Activated CD4-positive, alpha-beta T cell treated with anti-CD3 and anti-CD28 coated beads, Interleukin-2, amount 10 ng/mL, durations not matched to agents 24 days and 14 days (primary cell): ENCODE measurements at regions not wholly inside any gene's neighbourhood (a gene's known extent, or its start where the extent isn't known, plus 50 kb on each side); places are given as distances from the start of the nearest gene placed in this dataset.

ENCODE experiments used
- DNase-seq: peaks from one replicate; pipeline ENCODE4 v3.0.0; 2022
- H3K27ac Mint-ChIP-seq: one replicate; pipeline ENCODE4 v1.8.0; 2022; ENCODE audit warnings: mild to moderate bottlenecking, mixed read lengths
- H3K27me3 Mint-ChIP-seq: one replicate; pipeline ENCODE4 v1.8.0; 2022; ENCODE audit warnings: mixed read lengths
- H3K36me3 Mint-ChIP-seq: one replicate; pipeline ENCODE4 v1.8.0; 2022; ENCODE audit warnings: low read depth, mild to moderate bottlenecking, mixed read lengths
- H3K4me1 Mint-ChIP-seq: one replicate; pipeline ENCODE4 v1.8.0; 2021; ENCODE audit warnings: mixed read lengths
- H3K4me3 Mint-ChIP-seq: one replicate; pipeline ENCODE4 v1.8.0; 2022; ENCODE audit warnings: mild to moderate bottlenecking, moderate library complexity, mixed read lengths
- H3K9me3 Mint-ChIP-seq: one replicate; pipeline ENCODE4 v1.8.0; 2021; ENCODE audit warnings: mixed read lengths
- intact Hi-C: fragments of 100-400 bp; cut with micrococcal nuclease; formaldehyde crosslinking; loops from one replicate; pipeline ENCODE4 v1.15.1; 2023

DNA sequence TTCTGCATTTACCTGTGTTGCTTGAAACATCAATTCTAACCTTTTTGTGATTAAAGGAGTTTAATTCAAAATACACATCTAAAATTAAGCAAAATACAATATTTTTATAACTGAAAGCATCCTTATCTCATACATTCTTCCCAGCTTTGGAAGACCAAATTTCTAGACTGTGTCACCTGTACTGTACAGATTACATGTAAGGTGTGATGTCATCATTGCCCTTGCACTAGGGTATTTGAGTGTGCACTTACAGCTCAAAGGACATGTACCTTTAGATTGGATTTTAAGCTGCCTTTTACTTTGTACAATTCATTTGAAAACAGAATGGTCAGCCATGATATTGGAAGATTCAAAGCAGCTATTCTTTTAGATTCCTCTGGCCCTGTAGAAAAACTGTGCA is 932.8 kb upstream of the POU3F3 start:
- Mint-ChIP-seq H3K4me3 (no peak overlapping the region), H3K27me3 (no peaks in the 10 kb centered on the region), H3K4me1 (no peaks in the 10 kb centered on the region), H3K36me3 (no peaks in the 10 kb centered on the region), H3K9me3 (no peaks in the 10 kb centered on the region), H3K27ac (no peak overlapping the region)
- intact Hi-C loops: no loop called here
- DNase-seq: no peak

DNA sequence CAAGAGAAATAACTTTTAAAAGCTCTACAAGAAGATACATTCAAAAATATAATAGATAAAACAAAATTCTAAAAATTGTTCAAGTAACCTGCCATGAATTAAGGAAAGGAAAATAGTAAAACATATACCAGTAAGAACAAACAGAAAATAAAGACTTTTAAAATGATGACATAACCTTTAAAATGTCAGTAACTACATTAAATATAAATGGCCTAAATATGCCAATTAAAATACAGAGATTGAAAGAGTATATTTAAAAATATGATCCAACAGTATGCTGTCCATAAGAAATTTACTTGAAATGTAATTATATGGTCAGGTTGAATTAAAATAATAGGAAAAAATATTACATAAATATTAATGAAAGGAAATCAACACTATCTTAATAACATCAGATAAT is 911.7 kb upstream of the POU3F3 start:
- H3K4me1 Mint-ChIP-seq: no peaks in the 10 kb centered on the region
- no peaks in the 10 kb centered on the region for H3K9me3 Mint-ChIP-seq
- no peak overlapping the region for H3K27ac Mint-ChIP-seq
- no peak overlapping the region for H3K4me3 Mint-ChIP-seq
- H3K36me3 Mint-ChIP-seq: no peaks in the 10 kb centered on the region
- intact Hi-C loops: no loop called here
- no peaks in the 10 kb centered on the region for H3K27me3 Mint-ChIP-seq
- DNase-seq: no peak

DNA sequence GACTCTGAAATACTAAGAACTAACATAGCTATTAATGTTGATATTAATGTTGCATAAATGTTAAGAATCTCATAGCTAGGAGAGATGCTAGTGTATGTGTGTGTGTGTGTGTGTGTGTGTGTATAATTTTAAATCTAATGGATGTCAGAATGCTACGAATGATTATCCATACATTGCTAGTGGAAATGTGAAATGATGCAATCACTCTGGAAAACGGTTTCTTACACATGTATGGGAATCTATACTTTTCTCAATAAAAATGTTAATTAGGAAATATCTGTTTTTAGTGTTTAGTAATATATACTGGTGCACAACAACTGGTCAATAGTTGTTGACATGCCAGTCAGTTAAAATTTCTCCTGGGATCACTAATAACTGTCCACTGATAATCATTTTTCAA is 908.8 kb upstream of the POU3F3 start:
- Mint-ChIP-seq H3K36me3 (no peaks in the 10 kb centered on the region), H3K4me3 (no peak overlapping the region), H3K27me3 (no peaks in the 10 kb centered on the region), H3K27ac (no peak overlapping the region), H3K4me1 (no peaks in the 10 kb centered on the region), H3K9me3 (no peaks in the 10 kb centered on the region)
- intact Hi-C loops: no loop called here
- no peak for DNase-seq

DNA sequence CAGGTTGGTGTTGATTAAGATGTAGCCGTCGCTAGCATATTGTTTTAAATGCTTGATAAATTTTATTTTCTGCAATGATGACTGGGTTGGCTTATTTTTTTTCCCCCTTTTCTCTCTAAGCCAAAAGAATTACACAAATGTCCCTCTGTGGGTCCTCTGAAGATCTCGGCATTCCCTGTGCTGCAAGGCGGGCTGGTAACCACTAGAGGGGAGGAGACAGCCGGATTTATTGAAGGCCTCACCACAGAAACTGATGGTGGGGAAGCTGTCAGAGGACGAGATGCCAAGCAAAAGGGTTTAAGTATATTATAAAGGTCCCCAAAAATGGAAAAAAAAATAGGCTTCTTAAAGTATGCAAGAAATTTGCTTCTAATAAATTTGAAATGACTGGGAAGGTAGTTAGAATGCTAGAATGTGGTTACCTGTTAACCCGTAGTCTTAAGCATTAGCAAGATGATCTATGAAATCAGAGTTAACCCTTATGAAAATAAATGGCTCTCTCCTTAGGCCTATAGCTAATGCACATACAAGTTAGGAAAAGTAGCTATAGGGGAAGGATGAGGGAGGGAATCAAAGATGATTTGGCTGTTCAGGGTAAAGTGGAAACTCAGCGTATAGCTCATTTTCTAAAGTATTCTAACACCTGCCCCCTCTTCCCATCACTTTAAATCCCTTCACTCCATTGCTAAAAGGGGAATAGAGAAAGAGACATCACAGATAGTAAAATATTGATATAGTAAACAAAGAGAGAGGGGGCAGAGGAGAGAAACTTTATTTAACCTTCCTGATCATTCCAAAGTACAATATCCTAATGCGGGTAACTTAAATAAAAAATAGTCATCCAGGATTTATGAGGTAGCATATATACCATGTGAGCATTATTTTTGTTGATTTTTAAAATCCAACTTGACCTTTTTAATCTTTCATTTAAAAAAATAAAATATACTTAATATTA is 894.5 kb upstream of the POU3F3 start:
- Mint-ChIP-seq H3K9me3 (peaks cover 6% of the 10 kb centered on the region), H3K27ac (no peak overlapping the region), H3K27me3 (no peaks in the 10 kb centered on the region), H3K36me3 (no peaks in the 10 kb centered on the region), H3K4me3 (no peak overlapping the region), H3K4me1 (no peaks in the 10 kb centered on the region)
- DNase-seq: no peak
- intact Hi-C loops: no loop called here

DNA sequence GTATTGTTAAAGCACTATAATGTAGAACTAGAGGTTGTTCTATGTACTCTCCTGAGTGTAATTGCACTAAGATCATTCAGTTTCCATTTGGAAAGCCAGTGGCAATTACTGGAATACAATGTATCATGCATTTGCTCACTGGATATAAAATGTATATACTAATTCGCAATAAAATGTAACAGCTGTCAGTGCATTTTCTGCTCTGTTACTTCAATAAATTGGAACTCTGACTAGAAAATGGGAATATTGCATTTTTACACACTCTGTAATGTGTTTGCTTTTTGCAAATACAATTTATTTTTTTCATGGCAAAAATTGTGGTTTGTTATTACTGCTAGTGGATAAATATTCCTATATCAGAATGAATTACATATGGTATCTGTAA is 893.8 kb upstream of the POU3F3 start:
- no peaks in the 10 kb centered on the region for H3K4me1 Mint-ChIP-seq
- H3K9me3 Mint-ChIP-seq: peaks cover 6% of the 10 kb centered on the region
- H3K27me3 Mint-ChIP-seq: no peaks in the 10 kb centered on the region
- no peak overlapping the region for H3K4me3 Mint-ChIP-seq
- DNase-seq: no peak
- intact Hi-C loops: no loop called here
- H3K36me3 Mint-ChIP-seq: no peaks in the 10 kb centered on the region
- no peak overlapping the region for H3K27ac Mint-ChIP-seq

DNA sequence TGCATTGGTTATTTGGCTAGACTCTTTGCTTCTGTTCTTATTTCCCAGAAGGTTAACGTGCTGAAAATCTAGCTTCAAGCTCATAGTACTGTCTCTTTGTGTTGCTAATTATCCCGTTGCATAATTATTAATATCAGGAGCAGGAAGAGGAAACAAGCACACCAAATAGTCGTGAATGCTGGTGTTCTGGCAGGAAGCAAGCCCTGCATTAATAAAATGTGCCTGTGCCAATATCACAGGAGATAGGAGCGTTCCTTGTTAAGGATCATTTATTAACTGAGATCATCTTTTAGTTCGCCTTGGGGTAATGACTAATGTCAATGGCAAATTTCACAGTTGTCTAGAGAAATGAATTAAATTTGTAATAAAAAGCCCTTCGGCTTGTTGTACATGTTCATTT is 893.0 kb upstream of the POU3F3 start:
- H3K4me1 Mint-ChIP-seq: no peaks in the 10 kb centered on the region
- no peak for DNase-seq
- no peaks in the 10 kb centered on the region for H3K36me3 Mint-ChIP-seq

DNA sequence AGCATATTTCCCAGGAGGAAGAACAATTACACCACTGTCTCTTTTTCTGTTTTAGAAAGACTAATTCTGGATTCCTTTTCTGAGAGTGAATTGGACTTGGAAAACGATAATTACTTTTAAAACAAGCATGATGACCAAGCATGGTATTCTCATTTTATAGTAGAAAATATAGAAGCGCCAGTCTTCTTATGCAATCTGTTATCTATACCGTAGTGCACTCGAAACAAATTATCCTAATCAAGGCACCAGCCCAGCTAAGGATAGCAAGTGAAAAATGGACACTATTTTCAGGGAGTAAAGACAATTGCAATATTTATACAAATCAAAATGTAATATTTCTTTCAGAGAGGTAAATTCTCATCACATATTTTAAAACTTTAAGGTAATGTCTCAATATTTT is 892.1 kb upstream of the POU3F3 start:
- intact Hi-C loops: no loop called here
- no peaks in the 10 kb centered on the region for H3K27me3 Mint-ChIP-seq
- DNase-seq: no peak
- no peak overlapping the region for H3K4me3 Mint-ChIP-seq
- H3K27ac Mint-ChIP-seq: no peak overlapping the region
- H3K36me3 Mint-ChIP-seq: no peaks in the 10 kb centered on the region
- H3K9me3 Mint-ChIP-seq: no peaks in the 10 kb centered on the region
- no peaks in the 10 kb centered on the region for H3K4me1 Mint-ChIP-seq

More for the DNA sequence above, 893.0 kb upstream of the POU3F3 start:
- H3K27me3 Mint-ChIP-seq: no peaks in the 10 kb centered on the region
- H3K27ac Mint-ChIP-seq: no peak overlapping the region
- intact Hi-C loops: no loop called here
- H3K4me3 Mint-ChIP-seq: no peak overlapping the region
- peaks cover 6% of the 10 kb centered on the region for H3K9me3 Mint-ChIP-seq

DNA sequence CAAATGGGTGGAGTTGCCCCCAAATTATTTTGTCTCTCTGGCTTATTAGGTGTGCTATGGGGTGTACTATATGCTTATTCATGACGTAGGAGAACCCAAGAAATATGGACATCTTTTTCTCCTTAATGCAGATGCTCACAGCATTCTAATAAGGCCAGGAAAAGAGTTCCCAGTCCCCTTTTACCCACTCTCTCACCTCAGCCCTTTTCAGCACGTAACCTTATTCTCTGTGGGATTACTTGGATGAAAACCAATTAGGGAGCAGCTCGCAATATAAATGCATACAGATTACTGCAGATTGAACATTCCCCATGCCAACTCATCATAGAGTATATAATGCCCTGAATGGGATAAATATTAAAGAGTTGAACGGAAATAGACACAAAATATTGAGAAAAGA is 891.2 kb upstream of the POU3F3 start:
- no peak for DNase-seq
- Mint-ChIP-seq H3K4me1 (no peaks in the 10 kb centered on the region), H3K9me3 (no peaks in the 10 kb centered on the region), H3K27ac (no peak overlapping the region), H3K4me3 (no peak overlapping the region), H3K27me3 (no peaks in the 10 kb centered on the region), H3K36me3 (no peaks in the 10 kb centered on the region)
- intact Hi-C loops: no loop called here

DNA sequence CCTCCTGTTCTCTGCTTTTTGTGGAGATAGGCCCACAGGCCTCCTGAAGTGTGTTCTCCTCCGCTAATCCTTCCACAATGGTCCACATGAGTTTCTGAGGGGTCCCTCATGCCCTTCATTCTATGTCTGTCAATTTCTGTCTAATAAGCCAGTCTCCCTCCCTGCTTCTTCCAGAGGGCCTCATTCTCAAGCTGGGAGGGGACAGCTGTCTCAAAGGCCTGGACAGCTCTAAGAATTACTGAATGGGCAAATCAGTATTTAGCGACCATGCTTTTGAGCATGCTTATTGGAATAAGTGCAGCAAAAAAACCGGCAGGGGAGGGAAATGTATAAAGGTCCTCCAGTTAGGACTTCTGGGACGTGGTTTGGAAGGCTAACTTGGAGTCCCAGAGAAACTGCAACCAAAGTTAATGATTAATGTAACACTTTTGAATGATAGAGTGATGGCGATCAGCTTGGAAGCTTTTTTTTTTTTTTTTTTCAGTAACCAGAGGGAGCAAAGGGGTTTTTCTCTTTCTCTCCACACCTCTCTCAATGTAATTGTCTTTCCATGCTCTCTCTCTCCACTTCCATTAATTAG is 890.7 kb upstream of the POU3F3 start:
- Mint-ChIP-seq H3K4me3 (no peak overlapping the region), H3K27ac (no peak overlapping the region), H3K9me3 (no peaks in the 10 kb centered on the region), H3K4me1 (no peaks in the 10 kb centered on the region), H3K36me3 (no peaks in the 10 kb centered on the region), H3K27me3 (no peaks in the 10 kb centered on the region)
- DNase-seq: no peak
- intact Hi-C loops: no loop called here

DNA sequence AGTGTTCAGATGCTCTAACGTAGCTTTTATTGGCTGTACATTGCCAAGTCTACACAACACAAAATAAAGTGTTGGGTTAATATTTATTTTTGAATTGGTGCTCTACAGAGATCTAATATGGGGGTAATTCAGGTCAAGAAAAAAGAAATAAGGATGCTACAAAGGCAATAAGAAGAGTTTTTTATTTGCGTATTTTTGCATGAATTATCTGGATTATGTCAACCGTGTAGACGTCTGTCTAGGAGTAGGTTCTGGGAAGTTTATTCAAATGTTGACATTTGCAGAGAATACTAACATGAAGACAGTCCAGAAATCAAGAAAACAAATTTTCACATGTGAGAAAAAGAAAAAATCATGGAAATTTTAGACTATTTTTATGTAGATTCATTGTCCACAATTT is 876.7 kb upstream of the POU3F3 start:
- no peak overlapping the region for H3K27ac Mint-ChIP-seq
- intact Hi-C loops: no loop called here
- H3K4me3 Mint-ChIP-seq: no peak overlapping the region
- no peaks in the 10 kb centered on the region for H3K36me3 Mint-ChIP-seq
- no peaks in the 10 kb centered on the region for H3K27me3 Mint-ChIP-seq
- no peak for DNase-seq
- H3K4me1 Mint-ChIP-seq: no peaks in the 10 kb centered on the region
- H3K9me3 Mint-ChIP-seq: no peaks in the 10 kb centered on the region

DNA sequence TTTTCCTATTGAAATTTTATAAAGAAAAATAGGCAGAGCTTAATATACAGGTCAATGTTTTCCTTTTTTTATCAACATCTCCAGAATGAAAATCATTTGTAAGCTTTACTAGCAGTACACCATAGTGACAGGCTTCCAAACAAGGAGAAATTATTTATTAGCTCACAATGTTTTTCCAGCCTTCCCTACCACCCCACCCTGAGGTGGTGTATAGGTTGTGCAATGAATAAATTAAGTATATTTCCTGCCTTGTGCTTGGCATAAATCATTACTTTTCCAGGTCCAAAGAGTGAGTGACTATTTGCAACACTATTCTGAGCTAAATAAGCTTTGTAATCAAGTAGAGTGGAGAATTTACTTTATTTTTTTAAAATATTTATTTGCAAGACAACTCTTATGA is 876.2 kb upstream of the POU3F3 start:
- Mint-ChIP-seq H3K4me1 (no peaks in the 10 kb centered on the region), H3K27ac (no peak overlapping the region), H3K36me3 (no peaks in the 10 kb centered on the region), H3K9me3 (no peaks in the 10 kb centered on the region), H3K27me3 (no peaks in the 10 kb centered on the region), H3K4me3 (no peak overlapping the region)
- DNase-seq: no peak
- intact Hi-C loops: no loop called here

DNA sequence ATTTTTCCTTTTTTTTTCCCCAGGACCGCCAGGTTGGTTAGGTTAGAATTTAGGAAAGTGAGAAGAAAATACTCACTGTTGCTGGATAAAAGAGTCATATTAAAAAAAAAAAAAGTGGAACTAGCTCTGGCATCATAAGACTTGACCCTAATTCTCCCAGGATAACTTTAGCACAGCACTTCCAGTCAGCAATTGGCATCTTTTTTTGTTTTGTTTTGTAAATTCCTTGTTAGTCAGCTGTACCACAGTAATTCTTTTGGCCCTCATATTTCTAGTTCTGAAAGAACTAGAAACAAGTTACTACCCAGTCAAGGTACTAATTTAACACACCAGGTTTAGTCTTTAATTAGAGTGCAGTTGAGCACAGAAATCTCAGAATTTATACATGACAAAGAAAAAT is 873.5 kb upstream of the POU3F3 start:
- no peaks in the 10 kb centered on the region for H3K27me3 Mint-ChIP-seq
- no peaks in the 10 kb centered on the region for H3K4me1 Mint-ChIP-seq
- no peak for DNase-seq
- H3K36me3 Mint-ChIP-seq: no peaks in the 10 kb centered on the region
- intact Hi-C loops: no loop called here
- H3K4me3 Mint-ChIP-seq: no peak overlapping the region
- no peaks in the 10 kb centered on the region for H3K9me3 Mint-ChIP-seq
- no peak overlapping the region for H3K27ac Mint-ChIP-seq

DNA sequence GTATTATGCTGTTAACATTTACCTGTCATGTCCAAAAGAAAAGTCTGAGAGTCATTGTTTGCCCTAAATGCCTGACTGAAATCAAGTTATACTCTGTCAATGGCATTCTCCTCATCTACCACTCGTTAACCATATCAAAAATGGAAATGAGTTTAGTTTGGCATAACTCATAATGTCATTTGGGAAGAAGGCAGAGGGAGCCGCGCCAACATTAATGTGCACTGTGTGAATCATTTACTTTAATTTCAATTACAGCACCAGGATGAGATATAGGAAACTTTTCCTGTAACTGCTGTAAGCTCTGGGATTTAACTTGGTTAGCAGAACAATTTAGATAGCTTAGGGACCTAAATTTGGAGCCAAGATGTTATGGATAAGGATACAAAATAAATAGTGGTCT is 871.2 kb upstream of the POU3F3 start:
- Mint-ChIP-seq H3K4me1 (no peaks in the 10 kb centered on the region), H3K27me3 (no peaks in the 10 kb centered on the region), H3K27ac (no peak overlapping the region), H3K36me3 (no peaks in the 10 kb centered on the region), H3K4me3 (no peak overlapping the region), H3K9me3 (no peaks in the 10 kb centered on the region)
- no peak for DNase-seq
- intact Hi-C loops: no loop called here

DNA sequence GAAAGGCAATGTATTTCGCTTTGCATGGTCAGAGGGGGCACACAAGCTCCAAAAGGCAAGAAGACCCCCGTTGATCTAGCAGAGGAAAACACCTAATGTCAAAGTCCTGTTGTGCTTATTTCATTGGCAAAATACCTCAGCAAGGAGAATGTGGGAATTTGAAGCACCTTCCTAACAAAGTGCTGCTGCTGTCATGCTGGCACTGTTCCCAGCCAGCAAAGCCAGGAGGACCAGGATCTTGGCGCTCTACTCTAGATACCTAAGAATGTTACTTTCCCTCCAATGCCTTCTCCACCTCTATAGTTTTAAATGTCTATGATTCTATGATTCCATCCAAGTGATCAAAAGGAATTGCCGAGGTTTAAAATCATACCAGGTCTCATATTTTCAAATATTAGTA is 867.9 kb upstream of the POU3F3 start:
- Mint-ChIP-seq H3K4me3 (no peak overlapping the region), H3K27me3 (no peaks in the 10 kb centered on the region), H3K9me3 (peaks cover 3% of the 10 kb centered on the region), H3K27ac (no peak overlapping the region), H3K36me3 (no peaks in the 10 kb centered on the region), H3K4me1 (no peaks in the 10 kb centered on the region)
- no peak for DNase-seq
- intact Hi-C loops: no loop called here

DNA sequence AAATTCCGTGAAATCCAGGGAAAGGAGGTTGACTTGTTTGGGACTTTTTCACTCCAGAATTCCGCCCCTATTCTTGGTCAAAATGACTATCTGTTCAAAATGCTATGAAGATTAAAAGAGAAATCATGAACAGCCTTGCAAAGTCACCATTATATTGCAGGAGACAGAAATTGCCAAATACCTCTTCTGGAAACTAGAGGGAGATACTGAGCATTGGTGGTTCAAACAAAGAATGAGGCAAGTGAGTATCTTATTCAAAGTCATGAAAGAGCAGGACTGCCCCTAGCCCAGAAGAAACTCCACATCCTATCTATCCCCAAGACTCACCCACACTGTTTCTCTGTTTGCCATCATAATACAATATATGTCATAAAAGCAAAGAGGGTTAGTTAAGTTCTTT is 862.3 kb upstream of the POU3F3 start:
- Mint-ChIP-seq H3K4me1 (no peaks in the 10 kb centered on the region), H3K36me3 (no peaks in the 10 kb centered on the region), H3K9me3 (peaks cover 3% of the 10 kb centered on the region), H3K27me3 (no peaks in the 10 kb centered on the region), H3K4me3 (no peak overlapping the region), H3K27ac (no peak overlapping the region)
- no peak for DNase-seq
- intact Hi-C loops: no loop called here
